ENCODE measurements at regions not wholly inside any gene's neighbourhood (a gene's known extent, or its start where the extent isn't known, plus 50 kb on each side); places are given as distances from the start of the nearest gene placed in this dataset.

GRCh38 chr12:43665091-43665490 lies 93.5 kb downstream of the PUS7L start:
- Histone ChIP-seq H3K4me1 (ENCODE audit: control extremely low read depth in 1 of 4, control insufficient read depth in 4 of 4, insufficient read depth in 4 of 4, low read length in 3 of 4) (peaks cover 0 to 6% (median 0%) of the 10 kb centered on the region in 4 experiments), H3K4me3 (ENCODE audit: control insufficient read depth in 1 of 7, extremely low read depth in 1 of 7, insufficient read depth in 4 of 7, low read depth in 2 of 7, low read length in 6 of 7) (no peak overlapping the region), H3K36me3 (ENCODE audit: control insufficient read depth in 4 of 4, insufficient read depth in 4 of 4, low read length in 3 of 4) (no peaks in the 10 kb centered on the region), H3K27ac (ENCODE audit: insufficient read depth in 1 of 2, low read depth in 1 of 2, low read length in 2 of 2, poor library complexity in 1 of 2, severe bottlenecking in 2 of 2) (no peak overlapping the region), H3K9me3 (ENCODE audit: control extremely low read depth in 1 of 5, control insufficient read depth in 4 of 5, insufficient read depth in 2 of 5, low read depth in 1 of 5, low read length in 4 of 5) (no peaks in the 10 kb centered on the region), H3K27me3 (replicated peaks in 2 of 5; ENCODE audit: control insufficient read depth in 4 of 5, insufficient read depth in 5 of 5, low read length in 4 of 5) (no peaks in the 10 kb centered on the region)
- no peak for DNase-seq
- POLR2A ChIA-PET, result no interaction called here
- no CpG with 5 or more reads among the region's 1 CpG for WGBS (ENCODE audit: insufficient coverage)
- CTCF ChIA-PET, result no interaction called here

GRCh38 chr12:43662736-43663135 lies 95.9 kb downstream of the PUS7L start:
- no peaks in the 10 kb centered on the region for H3K36me3 ChIP-seq (ENCODE audit: control insufficient read depth in 4 of 4, insufficient read depth in 4 of 4, low read length in 3 of 4)
- no peak overlapping the region for H3K4me3 ChIP-seq (ENCODE audit: control insufficient read depth in 1 of 7, extremely low read depth in 1 of 7, insufficient read depth in 4 of 7, low read depth in 2 of 7, low read length in 6 of 7)
- ChIA-PET POLR2A (no interaction called here), CTCF (no interaction called here)
- H3K27me3 ChIP-seq (replicated peaks in 2 of 5; ENCODE audit: control insufficient read depth in 4 of 5, insufficient read depth in 5 of 5, low read length in 4 of 5), result no peaks in the 10 kb centered on the region
- 100% methylated on average over 1 of the region's 1 CpG for WGBS (ENCODE audit: insufficient coverage)
- no peak for DNase-seq
- peaks cover 0 to 6% (median 0%) of the 10 kb centered on the region in 4 experiments for H3K4me1 ChIP-seq (ENCODE audit: control extremely low read depth in 1 of 4, control insufficient read depth in 4 of 4, insufficient read depth in 4 of 4, low read length in 3 of 4)
- H3K9me3 ChIP-seq (ENCODE audit: control extremely low read depth in 1 of 5, control insufficient read depth in 4 of 5, insufficient read depth in 2 of 5, low read depth in 1 of 5, low read length in 4 of 5), result no peaks in the 10 kb centered on the region
- H3K27ac ChIP-seq (ENCODE audit: insufficient read depth in 1 of 2, low read depth in 1 of 2, low read length in 2 of 2, poor library complexity in 1 of 2, severe bottlenecking in 2 of 2), result no peak overlapping the region

- Histone ChIP-seq H3K27ac (ENCODE audit: insufficient read depth in 1 of 2, low read depth in 1 of 2, low read length in 2 of 2, poor library complexity in 1 of 2, severe bottlenecking in 2 of 2) (no peak overlapping the region), H3K36me3 (ENCODE audit: control insufficient read depth in 4 of 4, insufficient read depth in 4 of 4, low read length in 3 of 4) (no peaks in the 10 kb centered on the region), H3K27me3 (replicated peaks in 2 of 5; ENCODE audit: control insufficient read depth in 4 of 5, insufficient read depth in 5 of 5, low read length in 4 of 5) (no peaks in the 10 kb centered on the region), H3K4me3 (ENCODE audit: control insufficient read depth in 1 of 7, extremely low read depth in 1 of 7, insufficient read depth in 4 of 7, low read depth in 2 of 7, low read length in 6 of 7) (no peak overlapping the region), H3K4me1 (ENCODE audit: control extremely low read depth in 1 of 4, control insufficient read depth in 4 of 4, insufficient read depth in 4 of 4, low read length in 3 of 4) (no peaks in the 10 kb centered on the region), H3K9me3 (ENCODE audit: control extremely low read depth in 1 of 5, control insufficient read depth in 4 of 5, insufficient read depth in 2 of 5, low read depth in 1 of 5, low read length in 4 of 5) (peaks cover 0 to 1% (median 0%) of the 10 kb centered on the region in 5 experiments)
- CTCF ChIA-PET, result no interaction called here
- WGBS (ENCODE audit: insufficient coverage), result no CpG with 5 or more reads among the region's 1 CpG
- DNase-seq, result no peak
- POLR2A ChIA-PET, result no interaction called here
Measured at GRCh38 chr12:43655586-43655985, 103.0 kb downstream of the PUS7L start.

GRCh38 chr12:43653917-43654316 lies 101.9 kb upstream of the ADAMTS20 start:
- DNase-seq, result no peak

GRCh38 chr12:43653289-43653915 lies 101.4 kb upstream of the ADAMTS20 start:
- Histone ChIP-seq H3K4me1 (ENCODE audit: control extremely low read depth in 1 of 4, control insufficient read depth in 4 of 4, insufficient read depth in 4 of 4, low read length in 3 of 4) (no peaks in the 10 kb centered on the region), H3K27me3 (replicated peaks in 2 of 5; ENCODE audit: control insufficient read depth in 4 of 5, insufficient read depth in 5 of 5, low read length in 4 of 5) (no peaks in the 10 kb centered on the region), H3K27ac (ENCODE audit: insufficient read depth in 1 of 2, low read depth in 1 of 2, low read length in 2 of 2, poor library complexity in 1 of 2, severe bottlenecking in 2 of 2) (no peak overlapping the region), H3K9me3 (ENCODE audit: control extremely low read depth in 1 of 5, control insufficient read depth in 4 of 5, insufficient read depth in 2 of 5, low read depth in 1 of 5, low read length in 4 of 5) (peaks cover 0 to 1% (median 0%) of the 10 kb centered on the region in 5 experiments), H3K4me3 (ENCODE audit: control insufficient read depth in 1 of 7, extremely low read depth in 1 of 7, insufficient read depth in 4 of 7, low read depth in 2 of 7, low read length in 6 of 7) (no peak overlapping the region), H3K36me3 (ENCODE audit: control insufficient read depth in 4 of 4, insufficient read depth in 4 of 4, low read length in 3 of 4) (no peaks in the 10 kb centered on the region)
- WGBS (ENCODE audit: insufficient coverage), result no CpG with 5 or more reads among the region's 3 CpGs
- ChIA-PET POLR2A (no interaction called here), CTCF (no interaction called here)
- no peak for DNase-seq

More at GRCh38 chr12:43653917-43654316, 101.9 kb upstream of the ADAMTS20 start:
- Histone ChIP-seq H3K4me1 (ENCODE audit: control extremely low read depth in 1 of 4, control insufficient read depth in 4 of 4, insufficient read depth in 4 of 4, low read length in 3 of 4) (no peaks in the 10 kb centered on the region), H3K27me3 (replicated peaks in 2 of 5; ENCODE audit: control insufficient read depth in 4 of 5, insufficient read depth in 5 of 5, low read length in 4 of 5) (no peaks in the 10 kb centered on the region), H3K9me3 (ENCODE audit: control extremely low read depth in 1 of 5, control insufficient read depth in 4 of 5, insufficient read depth in 2 of 5, low read depth in 1 of 5, low read length in 4 of 5) (peaks cover 0 to 1% (median 0%) of the 10 kb centered on the region in 5 experiments), H3K27ac (ENCODE audit: insufficient read depth in 1 of 2, low read depth in 1 of 2, low read length in 2 of 2, poor library complexity in 1 of 2, severe bottlenecking in 2 of 2) (no peak overlapping the region), H3K4me3 (ENCODE audit: control insufficient read depth in 1 of 7, extremely low read depth in 1 of 7, insufficient read depth in 4 of 7, low read depth in 2 of 7, low read length in 6 of 7) (no peak overlapping the region), H3K36me3 (ENCODE audit: control insufficient read depth in 4 of 4, insufficient read depth in 4 of 4, low read length in 3 of 4) (no peaks in the 10 kb centered on the region)
- 100% methylated on average over 2 of the region's 2 CpGs for WGBS (ENCODE audit: insufficient coverage)
- CTCF ChIA-PET, result no interaction called here
- POLR2A ChIA-PET, result no interaction called here

- Histone ChIP-seq H3K4me1 (ENCODE audit: control extremely low read depth in 1 of 4, control insufficient read depth in 4 of 4, insufficient read depth in 4 of 4, low read length in 3 of 4) (no peaks in the 10 kb centered on the region), H3K27me3 (replicated peaks in 2 of 5; ENCODE audit: control insufficient read depth in 4 of 5, insufficient read depth in 5 of 5, low read length in 4 of 5) (no peaks in the 10 kb centered on the region), H3K9me3 (ENCODE audit: control extremely low read depth in 1 of 5, control insufficient read depth in 4 of 5, insufficient read depth in 2 of 5, low read depth in 1 of 5, low read length in 4 of 5) (no peaks in the 10 kb centered on the region), H3K27ac (ENCODE audit: insufficient read depth in 1 of 2, low read depth in 1 of 2, low read length in 2 of 2, poor library complexity in 1 of 2, severe bottlenecking in 2 of 2) (no peak overlapping the region), H3K4me3 (ENCODE audit: control insufficient read depth in 1 of 7, extremely low read depth in 1 of 7, insufficient read depth in 4 of 7, low read depth in 2 of 7, low read length in 6 of 7) (no peak overlapping the region), H3K36me3 (ENCODE audit: control insufficient read depth in 4 of 4, insufficient read depth in 4 of 4, low read length in 3 of 4) (no peaks in the 10 kb centered on the region)
- 100% methylated on average over 2 of the region's 2 CpGs for WGBS (ENCODE audit: insufficient coverage)
- ChIA-PET POLR2A (interaction anchor here (0.6 kb wide), 1 partner anchor 977 kb away, joined by 5 read pairs; no protein-coding TSS in a partner anchor), CTCF (no interaction called here)
- no peak for DNase-seq
Measured at GRCh38 chr12:43648636-43649035, 96.6 kb upstream of the ADAMTS20 start.

GRCh38 chr12:43638806-43639205 lies 86.8 kb upstream of the ADAMTS20 start:
- Histone ChIP-seq H3K27me3 (replicated peaks in 2 of 5; ENCODE audit: control insufficient read depth in 4 of 5, insufficient read depth in 5 of 5, low read length in 4 of 5) (no peaks in the 10 kb centered on the region), H3K36me3 (ENCODE audit: control insufficient read depth in 4 of 4, insufficient read depth in 4 of 4, low read length in 3 of 4) (no peaks in the 10 kb centered on the region), H3K9me3 (ENCODE audit: control extremely low read depth in 1 of 5, control insufficient read depth in 4 of 5, insufficient read depth in 2 of 5, low read depth in 1 of 5, low read length in 4 of 5) (no peaks in the 10 kb centered on the region), H3K27ac (ENCODE audit: insufficient read depth in 1 of 2, low read depth in 1 of 2, low read length in 2 of 2, poor library complexity in 1 of 2, severe bottlenecking in 2 of 2) (no peak overlapping the region), H3K4me1 (ENCODE audit: control extremely low read depth in 1 of 4, control insufficient read depth in 4 of 4, insufficient read depth in 4 of 4, low read length in 3 of 4) (no peaks in the 10 kb centered on the region), H3K4me3 (ENCODE audit: control insufficient read depth in 1 of 7, extremely low read depth in 1 of 7, insufficient read depth in 4 of 7, low read depth in 2 of 7, low read length in 6 of 7) (no peak overlapping the region)
- ChIA-PET CTCF (no interaction called here), POLR2A (no interaction called here)
- DNase-seq, result no peak
- no CpG with 5 or more reads among the region's 4 CpGs for WGBS (ENCODE audit: insufficient coverage)
